ENCODE measurements at regions not wholly inside any gene's neighbourhood (a gene's known extent, or its start where the extent isn't known, plus 50 kb on each side); places are given as distances from the start of the nearest gene placed in this dataset.

GRCh38 chr16:64470916-64471315 is 650.9 kb downstream of the CDH11 start:
- no peaks in the 10 kb centered on the region for H3K4me1 ChIP-seq (ENCODE audit: low read length)
- no peak for DNase-seq
- no peak overlapping the region for H3K27ac ChIP-seq (ENCODE audit: low read length)
- no peak overlapping the region for H2AFZ ChIP-seq (ENCODE audit: low read length)
- H3K9me3 ChIP-seq (replicated peaks; ENCODE audit: insufficient read depth, low read length), result no peaks in the 10 kb centered on the region
- TF ChIP-seq EZH2phosphoT487 (IDR thresholded peaks at IDR 0.05; ENCODE audit: low read length) (no peak), CTCF (IDR thresholded peaks at IDR 0.05; ENCODE audit: low read length) (no peak), EZH2 (optimal IDR thresholded peaks at IDR 0.05; ENCODE audit: low read depth, low read length) (no peak)
- no peak overlapping the region for H3K4me3 ChIP-seq (ENCODE audit: low read length)
- no peaks in the 10 kb centered on the region for H3F3A ChIP-seq (ENCODE audit: insufficient read depth, low read length)
- no peaks in the 10 kb centered on the region for H3K36me3 ChIP-seq (replicated peaks; ENCODE audit: insufficient read depth, low read length)
- no peaks in the 10 kb centered on the region; the same call in 1 of the 2 replicates for H3K9me2 ChIP-seq (replicated peaks; ENCODE audit: insufficient read depth, low read length)
- H4K20me1 ChIP-seq (ENCODE audit: insufficient read depth, low read length), result no peaks in the 10 kb centered on the region
- H3K4me2 ChIP-seq (ENCODE audit: low read depth, low read length), result no peak overlapping the region
- H3K79me2 ChIP-seq (ENCODE audit: low read length), result no peaks in the 10 kb centered on the region
- no peak overlapping the region for H3K9ac ChIP-seq (ENCODE audit: low read length)
- no peaks in the 10 kb centered on the region for H3K27me3 ChIP-seq (replicated peaks; ENCODE audit: insufficient read depth, low read length)

GRCh38 chr16:64469906-64470702 is 651.8 kb downstream of the CDH11 start:
- H4K20me1 ChIP-seq (ENCODE audit: insufficient read depth, low read length), result no peaks in the 10 kb centered on the region
- no peak overlapping the region for H3K4me3 ChIP-seq (ENCODE audit: low read length)
- no peak overlapping the region for H3K27ac ChIP-seq (ENCODE audit: low read length)
- no peak for DNase-seq
- no peak overlapping the region for H2AFZ ChIP-seq (ENCODE audit: low read length)
- TF ChIP-seq EZH2phosphoT487 (IDR thresholded peaks at IDR 0.05; ENCODE audit: low read length) (no peak), EZH2 (optimal IDR thresholded peaks at IDR 0.05; ENCODE audit: low read depth, low read length) (no peak), CTCF (IDR thresholded peaks at IDR 0.05; ENCODE audit: low read length) (no peak)
- no peaks in the 10 kb centered on the region for H3F3A ChIP-seq (ENCODE audit: insufficient read depth, low read length)
- H3K4me2 ChIP-seq (ENCODE audit: low read depth, low read length), result no peak overlapping the region
- H3K4me1 ChIP-seq (ENCODE audit: low read length), result no peaks in the 10 kb centered on the region
- no peaks in the 10 kb centered on the region for H3K27me3 ChIP-seq (replicated peaks; ENCODE audit: insufficient read depth, low read length)
- H3K9me3 ChIP-seq (replicated peaks; ENCODE audit: insufficient read depth, low read length), result no peaks in the 10 kb centered on the region
- H3K79me2 ChIP-seq (ENCODE audit: low read length), result no peaks in the 10 kb centered on the region
- H3K9me2 ChIP-seq (replicated peaks; ENCODE audit: insufficient read depth, low read length), result no peaks in the 10 kb centered on the region; the same call in 1 of the 2 replicates
- no peak overlapping the region for H3K9ac ChIP-seq (ENCODE audit: low read length)
- no peaks in the 10 kb centered on the region for H3K36me3 ChIP-seq (replicated peaks; ENCODE audit: insufficient read depth, low read length)

- Histone ChIP-seq H3F3A (ENCODE audit: insufficient read depth, low read length) (no peaks in the 10 kb centered on the region), H2AFZ (ENCODE audit: low read length) (no peak overlapping the region), H3K36me3 (replicated peaks; ENCODE audit: insufficient read depth, low read length) (no peaks in the 10 kb centered on the region)
Observed at GRCh38 chr16:64469351-64469750, 652.5 kb downstream of the CDH11 start.

More at GRCh38 chr16:64469351-64469750, 652.5 kb downstream of the CDH11 start:
- DNase-seq, result no peak
- Histone ChIP-seq H4K20me1 (ENCODE audit: insufficient read depth, low read length) (no peaks in the 10 kb centered on the region), H3K79me2 (ENCODE audit: low read length) (no peaks in the 10 kb centered on the region), H3K27me3 (replicated peaks; ENCODE audit: insufficient read depth, low read length) (no peaks in the 10 kb centered on the region), H3K4me2 (ENCODE audit: low read depth, low read length) (no peak overlapping the region), H3K27ac (ENCODE audit: low read length) (no peak overlapping the region), H3K4me3 (ENCODE audit: low read length) (no peak overlapping the region), H3K4me1 (ENCODE audit: low read length) (no peaks in the 10 kb centered on the region), H3K9me2 (replicated peaks; ENCODE audit: insufficient read depth, low read length) (no peaks in the 10 kb centered on the region; the same call in 1 of the 2 replicates), H3K9ac (ENCODE audit: low read length) (no peak overlapping the region), H3K9me3 (replicated peaks; ENCODE audit: insufficient read depth, low read length) (no peaks in the 10 kb centered on the region)
- TF ChIP-seq EZH2 (optimal IDR thresholded peaks at IDR 0.05; ENCODE audit: low read depth, low read length) (no peak), EZH2phosphoT487 (IDR thresholded peaks at IDR 0.05; ENCODE audit: low read length) (no peak), CTCF (IDR thresholded peaks at IDR 0.05; ENCODE audit: low read length) (no peak)
